ENCODE measurements at regions not wholly inside any gene's neighbourhood (a gene's known extent, or its start where the extent isn't known, plus 50 kb on each side); places are given as distances from the start of the nearest gene placed in this dataset.
"Not testable (repeated sequence)": the region's sequence is repeated elsewhere in the genome, so short reads cannot be mapped to it uniquely, and the experiment has no call there.

- Histone ChIP-seq H3K4me1 (ENCODE audit: insufficient read depth) (no peaks in the 10 kb centered on the region), H3K27ac (no peak overlapping the region), H3K27me3 (no peaks in the 10 kb centered on the region), H3K9me3 (no peaks in the 10 kb centered on the region), H3K36me3 (no peaks in the 10 kb centered on the region), H3K4me3 (no peak overlapping the region)
- WGBS, 3 donors: 93 to 96% (median 95%) methylated on average over 1 of the region's 1 CpG
- no peak for DNase-seq
- intact Hi-C loops (cut with DNase I): no loop called here
- TF ChIP-seq CTCF (IDR thresholded peaks at IDR 0.05) (no peak), EP300 (IDR thresholded peaks at IDR 0.05) (no peak), POLR2A (IDR thresholded peaks at IDR 0.05) (no peak)
Measured at GRCh38 chr4:125590158-125590557, 275.4 kb downstream of the FAT4 start.

- H3K4me1 ChIP-seq (ENCODE audit: insufficient read depth): no peaks in the 10 kb centered on the region
- H3K27ac ChIP-seq: no peak overlapping the region
- H3K4me3 ChIP-seq: no peak overlapping the region
- intact Hi-C loops (cut with DNase I): no loop called here
- no peak for DNase-seq
- no peaks in the 10 kb centered on the region for H3K9me3 ChIP-seq
- H3K36me3 ChIP-seq: no peaks in the 10 kb centered on the region
- TF ChIP-seq CTCF (IDR thresholded peaks at IDR 0.05) (no peak), EP300 (IDR thresholded peaks at IDR 0.05) (no peak), POLR2A (IDR thresholded peaks at IDR 0.05) (no peak)
- 94 to 99% (median 97%) methylated on average over 8 of the region's 8 CpGs for WGBS, 3 donors
- H3K27me3 ChIP-seq: no peaks in the 10 kb centered on the region
Measured at GRCh38 chr4:125591290-125591689, 276.5 kb downstream of the FAT4 start.

GRCh38 chr4:125594056-125594602 is 279.4 kb downstream of the FAT4 start:
- TF ChIP-seq EP300 (IDR thresholded peaks at IDR 0.05): no peak
- no peaks in the 10 kb centered on the region for H3K27me3 ChIP-seq
- H3K36me3 ChIP-seq: no peaks in the 10 kb centered on the region
- no peak overlapping the region for H3K4me3 ChIP-seq
- no peak for DNase-seq
- no peaks in the 10 kb centered on the region for H3K9me3 ChIP-seq
- H3K27ac ChIP-seq: no peak overlapping the region
- intact Hi-C loops (cut with DNase I): no loop called here
- H3K4me1 ChIP-seq (ENCODE audit: insufficient read depth): no peaks in the 10 kb centered on the region
- 67 to 82% (median 72%) methylated on average over 4 of the region's 4 CpGs for WGBS, 3 donors

GRCh38 chr4:125605926-125606325 is 291.2 kb downstream of the FAT4 start:
- 92 to 93% (median 92%) methylated on average over 2 of the region's 2 CpGs for WGBS, 3 donors
- intact Hi-C loops (cut with DNase I); DNase-seq; H3K4me1 ChIP-seq (ENCODE audit: insufficient read depth); H3K27me3 ChIP-seq; H3K27ac ChIP-seq; H3K4me3 ChIP-seq; H3K36me3 ChIP-seq; H3K9me3 ChIP-seq: not testable (repeated sequence)

- Histone ChIP-seq H3K27me3 (no peaks in the 10 kb centered on the region), H3K36me3 (no peaks in the 10 kb centered on the region), H3K4me3 (no peak overlapping the region), H3K27ac (no peak overlapping the region), H3K4me1 (ENCODE audit: insufficient read depth) (no peaks in the 10 kb centered on the region), H3K9me3 (no peaks in the 10 kb centered on the region)
- intact Hi-C loops (cut with DNase I): no loop called here
- no peak for DNase-seq
- WGBS, 3 donors: 4 to 12% (median 7%) methylated on average over 3 of the region's 3 CpGs
- no peak for TF ChIP-seq POLR2A (IDR thresholded peaks at IDR 0.05)
- TF ChIP-seq EP300 (IDR thresholded peaks at IDR 0.05): no peak
- TF ChIP-seq CTCF (IDR thresholded peaks at IDR 0.05): no peak
Measured at GRCh38 chr4:125620066-125620860, 305.5 kb downstream of the FAT4 start.
